ENCODE measurements at regions not wholly inside any gene's neighbourhood (a gene's known extent, or its start where the extent isn't known, plus 50 kb on each side); places are given as distances from the start of the nearest gene placed in this dataset.

DNA sequence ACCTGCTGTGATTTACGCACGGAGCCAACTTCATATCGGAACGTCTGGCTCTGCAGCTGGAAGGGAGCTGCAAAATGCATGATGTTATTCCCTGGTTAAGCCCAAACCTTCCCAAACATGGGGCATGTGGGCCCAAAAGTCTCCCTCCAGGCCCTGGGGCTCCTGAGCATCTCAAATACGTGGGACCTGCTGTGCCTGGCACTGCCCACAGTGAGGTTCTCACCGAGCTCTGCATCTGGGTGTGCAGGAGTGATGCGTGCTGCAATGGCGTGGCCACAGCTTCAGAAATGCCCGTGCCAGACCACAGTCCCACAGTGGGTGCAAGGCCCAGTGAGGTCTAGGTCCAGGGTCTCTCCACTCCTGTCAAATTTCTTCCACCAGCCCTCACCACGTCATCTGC is 503.3 kb downstream of the EIPR1 start:
- POLR2A ChIA-PET (ENCODE audit: partially characterized antibody), result no interaction called here
- WGBS, 2 experiments (ENCODE audit: extremely low coverage in 1 of 2, insufficient coverage in 1 of 2, insufficient read length in 1 of 2, insufficient replicate concordance in 2 of 2, low coverage in 1 of 2, low lambda C conversion rate in 2 of 2, missing lambda C conversion rate in 1 of 2), result 95% methylated on average over 8 of the region's 10 CpGs; no CpG with 5 or more reads in 1 of the 2 experiments
- Histone ChIP-seq H3K36me3 (ENCODE audit: control insufficient read depth in 2 of 4, insufficient read depth in 4 of 4, low read length in 3 of 4) (no peaks in the 10 kb centered on the region), H2BK12ac (ENCODE audit: low read depth, low read length) (no peak overlapping the region), H2BK20ac (ENCODE audit: low read length) (no peak overlapping the region), H4K8ac (ENCODE audit: extremely low read depth, insufficient read depth, low read length) (no peak overlapping the region), H3K79me1 (ENCODE audit: low read depth, low read length) (no peaks in the 10 kb centered on the region), H3K23ac (ENCODE audit: insufficient read length) (no peak overlapping the region), H3K4ac (replicated peaks; ENCODE audit: insufficient read length, low read depth, low read length) (no peak overlapping the region), H4K20me1 (replicated peaks in 1 of 2; ENCODE audit: control insufficient read depth in 1 of 2, insufficient read depth in 2 of 2, low read length in 2 of 2) (peaks cover 0 to 1% of the 10 kb centered on the region in 2 experiments), H3K9me3 (ENCODE audit: insufficient read depth in 2 of 2, low read depth in 1 of 2, low read length in 1 of 2) (peaks cover 16 to 18% of the 10 kb centered on the region in 2 experiments), H3K4me1 (replicated peaks in 1 of 4; ENCODE audit: control insufficient read depth in 3 of 4, insufficient read depth in 4 of 4, low read length in 3 of 4) (no peaks in the 10 kb centered on the region), H3K79me2 (ENCODE audit: control insufficient read depth in 1 of 2, insufficient read depth in 2 of 2, low read length in 2 of 2) (no peaks in the 10 kb centered on the region), H3K4me2 (ENCODE audit: insufficient read depth in 1 of 2, low read depth in 2 of 2, low read length in 2 of 2) (no peak overlapping the region), H3K4me3 (ENCODE audit: extremely low read depth in 1 of 4, insufficient read depth in 2 of 4, low read depth in 3 of 4, low read length in 4 of 4) (no peak overlapping the region), H2BK5ac (ENCODE audit: low read depth, low read length) (no peak overlapping the region), H2BK15ac (ENCODE audit: low read length) (no peak overlapping the region), H2BK120ac (replicated peaks; ENCODE audit: low read depth, low read length) (no peak overlapping the region), H4K91ac (replicated peaks; ENCODE audit: insufficient read length, low read length) (no peak overlapping the region), H4K5ac (ENCODE audit: insufficient read length, low read depth, low read length) (no peak overlapping the region), H3K56ac (replicated peaks; ENCODE audit: insufficient read length, low read depth, low read length) (no peak overlapping the region), H2AK5ac (ENCODE audit: low read depth, low read length) (no peak overlapping the region), H3K23me2 (ENCODE audit: low read depth, low read length) (peaks cover 3% of the 10 kb centered on the region; the same call in 1 of the 2 replicates), H3K27me3 (replicated peaks in 1 of 4; ENCODE audit: control insufficient read depth in 3 of 4, extremely low read depth in 1 of 4, insufficient read depth in 3 of 4, low read length in 3 of 4) (no peaks in the 10 kb centered on the region), H3K27ac (ENCODE audit: low read depth, low read length) (no peak overlapping the region), H2AFZ (ENCODE audit: low read length) (no peak overlapping the region), H3K9ac (replicated peaks in 1 of 4; ENCODE audit: extremely low read depth in 1 of 4, low read depth in 3 of 4, low read length in 3 of 4) (no peak overlapping the region), H3K14ac (ENCODE audit: insufficient read length) (no peak overlapping the region), H3K18ac (ENCODE audit: extremely low read depth, low read length) (no peak overlapping the region; the same call in 1 of the 2 replicates)
- TF ChIP-seq FOSL1 (IDR thresholded peaks at IDR 0.05; ENCODE audit: insufficient read depth, low read depth, low read length) (no peak), CBX8 (IDR thresholded peaks at IDR 0.05; ENCODE audit: borderline replicate concordance, low read depth, low read length) (no peak), CTBP2 (IDR thresholded peaks at IDR 0.05; ENCODE audit: borderline replicate concordance, insufficient read depth, insufficient read length, low read length) (no peak), CHD1 (IDR thresholded peaks at IDR 0.05; ENCODE audit: low read depth, low read length) (no peak), RNF2 (IDR thresholded peaks at IDR 0.05; ENCODE audit: borderline replicate concordance, low read depth, low read length, missing control alignments, poor library complexity, severe bottlenecking) (no peak), ZNF274 (IDR thresholded peaks at IDR 0.05; ENCODE audit: borderline replicate concordance, extremely low read depth, low read length) (no peak), RXRA (IDR thresholded peaks at IDR 0.05; ENCODE audit: insufficient read depth, low read depth, low read length) (no peak), GTF2F1 (IDR thresholded peaks at IDR 0.05; ENCODE audit: borderline replicate concordance, low read depth, low read length) (no peak), EP300 (IDR thresholded peaks at IDR 0.05; ENCODE audit: borderline replicate concordance in 1 of 2, low read depth in 2 of 2, low read length in 2 of 2) (no peak), SRF (IDR thresholded peaks at IDR 0.05; ENCODE audit: low read depth, low read length) (no peak), RBBP5 (IDR thresholded peaks at IDR 0.05; ENCODE audit: borderline replicate concordance, low read depth, low read length) (no peak), TAF1 (IDR thresholded peaks at IDR 0.05; ENCODE audit: low read depth, low read length) (no peak)
- DNase-seq (ENCODE audit: low read depth in 1 of 2, low spot score in 2 of 2), result no peak
- FAIRE-seq, result no peak
- CTCF ChIA-PET (ENCODE audit: partially characterized antibody), result interaction anchor here (1.5 kb wide), 1 partner anchor 19 kb away, joined by 5 read pairs; no protein-coding TSS in a partner anchor

Measured in H1 (cell line).